ENCODE measurements at regions not wholly inside any gene's neighbourhood (a gene's known extent, or its start where the extent isn't known, plus 50 kb on each side); places are given as distances from the start of the nearest gene placed in this dataset.

DNA sequence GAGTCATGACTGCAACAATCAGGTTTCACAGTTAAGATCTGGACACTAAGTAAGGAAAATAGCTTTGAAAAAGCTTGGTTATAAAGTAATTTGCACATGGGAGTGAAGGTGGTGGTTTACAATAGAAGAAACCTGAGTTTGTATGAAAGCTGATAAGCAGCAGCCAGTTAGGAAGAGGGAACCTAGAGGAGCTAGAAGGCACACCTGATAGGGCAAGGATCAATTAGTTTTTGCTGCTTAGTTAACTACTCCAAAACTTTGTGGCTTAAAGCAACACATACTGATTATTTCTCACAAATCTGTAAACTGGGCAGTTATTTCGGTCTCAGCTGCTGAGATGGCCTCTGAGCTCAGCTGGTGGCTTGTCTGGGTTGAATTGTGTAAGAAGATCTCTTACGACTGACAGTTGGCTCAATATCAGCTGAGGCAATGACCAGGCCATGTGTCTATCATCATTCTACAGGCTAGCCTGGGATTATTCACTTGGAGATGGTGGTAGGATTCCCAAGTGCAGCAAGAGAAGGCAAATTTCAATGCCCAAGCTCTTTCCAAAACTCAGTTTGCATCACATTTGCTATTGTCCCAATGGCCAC, 255.0 kb upstream of the PITX2 start:
- no peak overlapping the region for H4K8ac ChIP-seq (ENCODE audit: extremely low read depth, insufficient read depth, low read length)
- WGBS, 2 experiments (ENCODE audit: extremely low coverage in 1 of 2, insufficient coverage in 1 of 2, insufficient read length in 1 of 2, insufficient replicate concordance in 2 of 2, low coverage in 1 of 2, low lambda C conversion rate in 2 of 2, missing lambda C conversion rate in 1 of 2) = 93% methylated on average over 2 of the region's 2 CpGs; no CpG with 5 or more reads in 1 of the 2 experiments
- no peak overlapping the region for H4K5ac ChIP-seq (ENCODE audit: insufficient read length, low read depth, low read length)
- no peak overlapping the region for H2BK120ac ChIP-seq (replicated peaks; ENCODE audit: low read depth, low read length)
- H4K91ac ChIP-seq (replicated peaks; ENCODE audit: insufficient read length, low read length) = no peak overlapping the region
- H3K36me3 ChIP-seq (ENCODE audit: control insufficient read depth in 2 of 4, insufficient read depth in 4 of 4, low read length in 3 of 4) = no peaks in the 10 kb centered on the region
- H3K4me3 ChIP-seq (ENCODE audit: extremely low read depth in 1 of 4, insufficient read depth in 2 of 4, low read depth in 3 of 4, low read length in 4 of 4) = no peak overlapping the region
- peaks cover 0 to 3% of the 10 kb centered on the region in 2 experiments; a peak in 1 of 4 replicates for H3K9me3 ChIP-seq (ENCODE audit: insufficient read depth in 2 of 2, low read depth in 1 of 2, low read length in 1 of 2)
- ChIA-PET CTCF (ENCODE audit: partially characterized antibody) (interaction anchor here (0.6 to 1.1 kb wide), 3 partner anchors 15 to 57 kb away, joined by 3 read pairs; no protein-coding TSS in a partner anchor), POLR2A (ENCODE audit: partially characterized antibody) (interaction anchor here (0.8 kb wide), 1 partner anchor 80 kb away, joined by 3 read pairs; no protein-coding TSS in a partner anchor)
- H3K18ac ChIP-seq (ENCODE audit: extremely low read depth, low read length) = no peak overlapping the region; the same call in 1 of the 2 replicates
- no peak overlapping the region for H2BK20ac ChIP-seq (ENCODE audit: low read length)
- H2BK15ac ChIP-seq (ENCODE audit: low read length) = no peak overlapping the region
- H2AFZ ChIP-seq (ENCODE audit: low read length) = no peak overlapping the region
- H2AK5ac ChIP-seq (ENCODE audit: low read depth, low read length) = no peak overlapping the region
- no peaks in the 10 kb centered on the region for H3K79me2 ChIP-seq (ENCODE audit: control insufficient read depth in 1 of 2, insufficient read depth in 2 of 2, low read length in 2 of 2)
- H3K4ac ChIP-seq (replicated peaks; ENCODE audit: insufficient read length, low read depth, low read length) = no peak overlapping the region
- H4K20me1 ChIP-seq (replicated peaks in 1 of 2; ENCODE audit: control insufficient read depth in 1 of 2, insufficient read depth in 2 of 2, low read length in 2 of 2) = no peaks in the 10 kb centered on the region
- no peaks in the 10 kb centered on the region; a peak in 1 of 7 replicates for H3K4me1 ChIP-seq (replicated peaks in 1 of 4; ENCODE audit: control insufficient read depth in 3 of 4, insufficient read depth in 4 of 4, low read length in 3 of 4)
- H3K79me1 ChIP-seq (ENCODE audit: low read depth, low read length) = no peaks in the 10 kb centered on the region
- H3K14ac ChIP-seq (ENCODE audit: insufficient read length) = no peak overlapping the region
- H3K23me2 ChIP-seq (ENCODE audit: low read depth, low read length) = 0 out of 2 replicates have a peak, but pooled peaks cover 4% of the 10 kb centered on the region
- H3K23ac ChIP-seq (ENCODE audit: insufficient read length) = no peak overlapping the region
- H3K9ac ChIP-seq (replicated peaks in 1 of 4; ENCODE audit: extremely low read depth in 1 of 4, low read depth in 3 of 4, low read length in 3 of 4) = no peak overlapping the region
- DNase-seq (ENCODE audit: low read depth in 1 of 2, low spot score in 2 of 2) (no peak), FAIRE-seq (no peak)
- no peaks in the 10 kb centered on the region for H3K27me3 ChIP-seq (replicated peaks in 1 of 4; ENCODE audit: control insufficient read depth in 3 of 4, extremely low read depth in 1 of 4, insufficient read depth in 3 of 4, low read length in 3 of 4)
- H3K4me2 ChIP-seq (ENCODE audit: insufficient read depth in 1 of 2, low read depth in 2 of 2, low read length in 2 of 2) = no peak overlapping the region
- H2BK5ac ChIP-seq (ENCODE audit: low read depth, low read length) = no peak overlapping the region
- H2BK12ac ChIP-seq (ENCODE audit: low read depth, low read length) = no peak overlapping the region
- no peak overlapping the region for H3K27ac ChIP-seq (ENCODE audit: low read depth, low read length)
- H3K56ac ChIP-seq (replicated peaks; ENCODE audit: insufficient read length, low read depth, low read length) = no peak overlapping the region
- TF ChIP-seq JUND (IDR thresholded peaks at IDR 0.05; ENCODE audit: low read length) (no peak), ZNF274 (IDR thresholded peaks at IDR 0.05; ENCODE audit: borderline replicate concordance, extremely low read depth, low read length) (no peak), JUN (IDR thresholded peaks at IDR 0.05; ENCODE audit: low read depth, low read length) (no peak), TCF12 (IDR thresholded peaks at IDR 0.05; ENCODE audit: low read depth, low read length) (no peak), SP1 (IDR thresholded peaks at IDR 0.05; ENCODE audit: low read depth, low read length) (no peak), GABPA (IDR thresholded peaks at IDR 0.05; ENCODE audit: borderline replicate concordance, insufficient read depth, low read length) (no peak)
